Suprapubic skin (tissue), 3 donors: ENCODE measurements at regions not wholly inside any gene's neighbourhood (a gene's known extent, or its start where the extent isn't known, plus 50 kb on each side); places are given as distances from the start of the nearest gene placed in this dataset.

Experiments
- EP300 ChIP-seq: sonication (generic); formaldehyde crosslinking; IDR thresholded peaks from one replicate; pipeline ENCODE4 v1.6.1; 2017; ENCODE audit warnings: antibody characterized with exemption
- POLR2A ChIP-seq, 2 donors: fragments of 450-650 bp; IDR thresholded peaks; one replicate each; pipeline ENCODE4 v1.6.1; 2017; ENCODE audit warnings: antibody characterized with exemption in 2 of 2, mild to moderate bottlenecking in 2 of 2, moderate library complexity in 2 of 2
- TF ChIP-seq, protein P1 (sequence below), 2 donors: fragments of 200-600 bp in 1 of 2; fragments of 450-650 bp in 1 of 2; sonication (generic) in 1 of 2; IDR thresholded peaks; one replicate each; pipeline ENCODE4 v1.5.1; 2016 to 2019; ENCODE audit warnings: antibody characterized with exemption in 2 of 2, mild to moderate bottlenecking in 1 of 2, moderate library complexity in 1 of 2

DNA sequence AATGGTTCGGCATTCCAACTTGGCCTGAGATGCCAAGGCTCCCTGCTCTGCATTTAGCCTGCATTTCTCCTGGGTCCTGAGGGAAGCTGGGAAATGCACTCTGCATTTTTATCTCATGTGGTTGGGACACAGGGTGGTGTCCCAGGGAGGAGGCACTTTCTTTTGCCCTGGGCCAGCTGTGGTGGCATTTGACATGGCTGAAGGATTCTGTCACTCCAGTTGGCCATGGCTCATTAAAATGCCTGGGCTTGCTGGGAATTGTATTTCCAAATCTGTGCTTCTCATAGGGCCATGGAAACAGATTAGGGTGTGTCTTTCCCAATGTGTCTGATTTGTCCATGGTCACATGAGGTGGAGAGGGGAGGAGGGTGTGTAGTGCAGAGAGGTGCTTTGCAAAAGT is 128.3 kb upstream of the RGMA start:
- TF ChIP-seq, protein P1, sequence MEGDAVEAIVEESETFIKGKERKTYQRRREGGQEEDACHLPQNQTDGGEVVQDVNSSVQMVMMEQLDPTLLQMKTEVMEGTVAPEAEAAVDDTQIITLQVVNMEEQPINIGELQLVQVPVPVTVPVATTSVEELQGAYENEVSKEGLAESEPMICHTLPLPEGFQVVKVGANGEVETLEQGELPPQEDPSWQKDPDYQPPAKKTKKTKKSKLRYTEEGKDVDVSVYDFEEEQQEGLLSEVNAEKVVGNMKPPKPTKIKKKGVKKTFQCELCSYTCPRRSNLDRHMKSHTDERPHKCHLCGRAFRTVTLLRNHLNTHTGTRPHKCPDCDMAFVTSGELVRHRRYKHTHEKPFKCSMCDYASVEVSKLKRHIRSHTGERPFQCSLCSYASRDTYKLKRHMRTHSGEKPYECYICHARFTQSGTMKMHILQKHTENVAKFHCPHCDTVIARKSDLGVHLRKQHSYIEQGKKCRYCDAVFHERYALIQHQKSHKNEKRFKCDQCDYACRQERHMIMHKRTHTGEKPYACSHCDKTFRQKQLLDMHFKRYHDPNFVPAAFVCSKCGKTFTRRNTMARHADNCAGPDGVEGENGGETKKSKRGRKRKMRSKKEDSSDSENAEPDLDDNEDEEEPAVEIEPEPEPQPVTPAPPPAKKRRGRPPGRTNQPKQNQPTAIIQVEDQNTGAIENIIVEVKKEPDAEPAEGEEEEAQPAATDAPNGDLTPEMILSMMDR (IDR thresholded peaks at IDR 0.05): no peak
- TF ChIP-seq POLR2A (IDR thresholded peaks at IDR 0.05) (no peak), EP300 (no peak)
